SK-N-SH treated with all-trans-retinoic acid at 6 μM for 48 hours (cell line): ENCODE measurements at regions not wholly inside any gene's neighbourhood (a gene's known extent, or its start where the extent isn't known, plus 50 kb on each side); places are given as distances from the start of the nearest gene placed in this dataset.
"Not testable (repeated sequence)": the region's sequence is repeated elsewhere in the genome, so short reads cannot be mapped to it uniquely, and the experiment has no call there.

Experiments used
- ATAC-seq: fragments of 200-7000 bp; cut with Tn5 transposase; 3 replicates; pipeline ENCODE4 v1.9.1; 2020; ENCODE audit warnings: mild to moderate bottlenecking, moderate library complexity
- BACH2 ChIP-seq: fragments of 250-450 bp; sonication (Bioruptor Pico); IDR thresholded peaks from 2 replicates; pipeline ENCODE4 v1.9.0; 2021; ENCODE audit warnings: mild to moderate bottlenecking, borderline replicate concordance
- CREB5 ChIP-seq: fragments of 250-450 bp; sonication (Bioruptor Pico); IDR thresholded peaks from 2 replicates; pipeline ENCODE4 v1.5.1; 2020; ENCODE audit warnings: low read depth, mild to moderate bottlenecking, moderate library complexity
- CSDC2 ChIP-seq: fragments of 250-450 bp; sonication (Bioruptor Pico); IDR thresholded peaks from 2 replicates; pipeline ENCODE4 v1.5.0; 2020; ENCODE audit warnings: mild to moderate bottlenecking, moderate library complexity
- ESRRG ChIP-seq: fragments of 250-450 bp; sonication (Bioruptor Pico); IDR thresholded peaks from 2 replicates; pipeline ENCODE4 v1.6.1; 2021; ENCODE audit warnings: mild to moderate bottlenecking
- GLIS3 ChIP-seq: fragments of 250-450 bp; sonication (Bioruptor Pico); IDR thresholded peaks from 2 replicates; pipeline ENCODE4 v1.5.0; 2020; ENCODE audit warnings: mild to moderate bottlenecking, moderate library complexity
- ISL1 ChIP-seq: fragments of 250-450 bp; sonication (Bioruptor Pico); IDR thresholded peaks from 2 replicates; pipeline ENCODE4 v2.1.2; 2022; ENCODE audit warnings: mild to moderate bottlenecking, moderate library complexity
- OSR1 ChIP-seq: fragments of 250-450 bp; sonication (Bioruptor Pico); IDR thresholded peaks from 2 replicates; pipeline ENCODE4 v1.8.0; 2022; ENCODE audit warnings: moderate library complexity, mild to moderate bottlenecking, inconsistent platforms
- PATZ1 ChIP-seq: fragments of 250-450 bp; sonication (Bioruptor Pico); IDR thresholded peaks from 2 replicates; pipeline ENCODE4 v1.8.0; 2020; ENCODE audit warnings: mild to moderate bottlenecking, moderate library complexity, borderline replicate concordance
- POU6F1 ChIP-seq: fragments of 250-450 bp; sonication (Bioruptor Pico); IDR thresholded peaks from 2 replicates; pipeline ENCODE4 v1.8.0; 2021; ENCODE audit warnings: low read depth, mild to moderate bottlenecking, moderate library complexity, borderline replicate concordance
- PPARA ChIP-seq: fragments of 250-450 bp; sonication (Bioruptor Pico); IDR thresholded peaks from 2 replicates; pipeline ENCODE4 v1.5.0; 2020; ENCODE audit warnings: mild to moderate bottlenecking, borderline replicate concordance
- RARB ChIP-seq: fragments of 250-450 bp; sonication (Bioruptor Pico); IDR thresholded peaks from 2 replicates; pipeline ENCODE4 v1.8.0; 2021; ENCODE audit warnings: mild to moderate bottlenecking, moderate library complexity
- SNAI2 ChIP-seq: fragments of 250-450 bp; sonication (Bioruptor Pico); IDR thresholded peaks from 2 replicates; pipeline ENCODE4 v1.5.0; 2020; ENCODE audit warnings: mild to moderate bottlenecking, moderate library complexity
- TCF4 ChIP-seq: fragments of 250-450 bp; sonication (Bioruptor Pico); IDR thresholded peaks from 2 replicates; pipeline ENCODE4 v1.8.0; 2021; ENCODE audit warnings: mild to moderate bottlenecking, moderate library complexity, borderline replicate concordance
- TOX ChIP-seq: fragments of 250-450 bp; sonication (Bioruptor Pico); IDR thresholded peaks from 2 replicates; pipeline ENCODE4 v1.8.0; 2021; ENCODE audit warnings: mild to moderate bottlenecking, moderate library complexity, borderline replicate concordance
- ZC3H10 ChIP-seq: fragments of 250-450 bp; sonication (Bioruptor Pico); IDR thresholded peaks from 2 replicates; pipeline ENCODE4 v1.5.1; 2021; ENCODE audit warnings: mild to moderate bottlenecking, moderate library complexity
- ZFP3 ChIP-seq: fragments of 250-450 bp; sonication (Bioruptor Pico); IDR thresholded peaks from 2 replicates; pipeline ENCODE4 v1.5.0; 2020; ENCODE audit warnings: mild to moderate bottlenecking, moderate library complexity
- ZFP30 ChIP-seq: fragments of 450-650 bp; formaldehyde crosslinking; IDR thresholded peaks from 2 replicates; pipeline ENCODE4 v1.5.0; 2022; ENCODE audit warnings: mild to moderate bottlenecking, moderate library complexity
- ZNF565 ChIP-seq: fragments of 450-650 bp; formaldehyde crosslinking; conservative IDR thresholded peaks from 2 replicates; pipeline ENCODE4 v1.5.0; 2020; ENCODE audit warnings: low read depth, mild to moderate bottlenecking, moderate library complexity
- ZNF70 ChIP-seq: fragments of 450-650 bp; formaldehyde crosslinking; IDR thresholded peaks from 2 replicates; pipeline ENCODE4 v1.5.0; 2020; ENCODE audit warnings: mild to moderate bottlenecking, moderate library complexity
- ZNF8 ChIP-seq: fragments of 450-650 bp; formaldehyde crosslinking; IDR thresholded peaks from 2 replicates; pipeline ENCODE4 v1.5.0; 2020; ENCODE audit warnings: mild to moderate bottlenecking, moderate library complexity
- TF ChIP-seq, protein P1 (sequence below): fragments of 250-450 bp; sonication (Bioruptor Pico); IDR thresholded peaks from 2 replicates; pipeline ENCODE4 v1.5.0; 2020; ENCODE audit warnings: mild to moderate bottlenecking, moderate library complexity
- TF ChIP-seq, protein P2 (sequence below): fragments of 250-450 bp; sonication (Bioruptor Pico); IDR thresholded peaks from 2 replicates; pipeline ENCODE4 v1.5.1; 2021; ENCODE audit warnings: mild to moderate bottlenecking, moderate library complexity

GRCh38 chr4:188387179-188387791 is 248.0 kb downstream of the TRIML1 start (continued):
- TF ChIP-seq ISL1 (CRISPR knock-in tag), result no peak
- no peak for TF ChIP-seq SNAI2 (CRISPR knock-in tag)
- no peak for TF ChIP-seq ZNF565 (CRISPR knock-in tag)
- TF ChIP-seq, all 23 proteins: peak for 0

GRCh38 chr4:188391349-188391748 is 252.1 kb downstream of the TRIML1 start:
- ATAC-seq, result not testable (repeated sequence)

GRCh38 chr4:188396037-188396436 is 256.8 kb downstream of the TRIML1 start:
- no peak for TF ChIP-seq TOX (CRISPR knock-in tag)
- TF ChIP-seq CREB5 (CRISPR knock-in tag), result no peak
- no peak for TF ChIP-seq ZNF565 (CRISPR knock-in tag)
- no peak for TF ChIP-seq ISL1 (CRISPR knock-in tag)
- no peak for TF ChIP-seq POU6F1 (CRISPR knock-in tag)
- TF ChIP-seq, protein P1, sequence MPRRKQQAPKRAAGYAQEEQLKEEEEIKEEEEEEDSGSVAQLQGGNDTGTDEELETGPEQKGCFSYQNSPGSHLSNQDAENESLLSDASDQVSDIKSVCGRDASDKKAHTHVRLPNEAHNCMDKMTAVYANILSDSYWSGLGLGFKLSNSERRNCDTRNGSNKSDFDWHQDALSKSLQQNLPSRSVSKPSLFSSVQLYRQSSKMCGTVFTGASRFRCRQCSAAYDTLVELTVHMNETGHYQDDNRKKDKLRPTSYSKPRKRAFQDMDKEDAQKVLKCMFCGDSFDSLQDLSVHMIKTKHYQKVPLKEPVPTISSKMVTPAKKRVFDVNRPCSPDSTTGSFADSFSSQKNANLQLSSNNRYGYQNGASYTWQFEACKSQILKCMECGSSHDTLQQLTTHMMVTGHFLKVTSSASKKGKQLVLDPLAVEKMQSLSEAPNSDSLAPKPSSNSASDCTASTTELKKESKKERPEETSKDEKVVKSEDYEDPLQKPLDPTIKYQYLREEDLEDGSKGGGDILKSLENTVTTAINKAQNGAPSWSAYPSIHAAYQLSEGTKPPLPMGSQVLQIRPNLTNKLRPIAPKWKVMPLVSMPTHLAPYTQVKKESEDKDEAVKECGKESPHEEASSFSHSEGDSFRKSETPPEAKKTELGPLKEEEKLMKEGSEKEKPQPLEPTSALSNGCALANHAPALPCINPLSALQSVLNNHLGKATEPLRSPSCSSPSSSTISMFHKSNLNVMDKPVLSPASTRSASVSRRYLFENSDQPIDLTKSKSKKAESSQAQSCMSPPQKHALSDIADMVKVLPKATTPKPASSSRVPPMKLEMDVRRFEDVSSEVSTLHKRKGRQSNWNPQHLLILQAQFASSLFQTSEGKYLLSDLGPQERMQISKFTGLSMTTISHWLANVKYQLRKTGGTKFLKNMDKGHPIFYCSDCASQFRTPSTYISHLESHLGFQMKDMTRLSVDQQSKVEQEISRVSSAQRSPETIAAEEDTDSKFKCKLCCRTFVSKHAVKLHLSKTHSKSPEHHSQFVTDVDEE (CRISPR knock-in tag), result no peak
- no peak for TF ChIP-seq ESRRG (CRISPR knock-in tag)
- no peak for TF ChIP-seq CSDC2
- TF ChIP-seq TCF4 (CRISPR knock-in tag), result no peak
- no peak for TF ChIP-seq RARB
- no peak for TF ChIP-seq ZC3H10 (CRISPR knock-in tag)
- TF ChIP-seq PATZ1 (CRISPR knock-in tag), result no peak
- TF ChIP-seq GLIS3 (CRISPR knock-in tag), result no peak
- no peak for TF ChIP-seq PPARA (CRISPR knock-in tag)
- TF ChIP-seq ZFP3, result no peak
- TF ChIP-seq ZFP30 (CRISPR knock-in tag), result no peak
- no peak for ATAC-seq

GRCh38 chr4:188399834-188400233 is 260.6 kb downstream of the TRIML1 start:
- TF ChIP-seq ESRRG (CRISPR knock-in tag) (no peak), OSR1 (no peak), ZNF70 (CRISPR knock-in tag) (no peak), ISL1 (CRISPR knock-in tag) (no peak), ZNF8 (CRISPR knock-in tag) (no peak), RARB (no peak)
- no peak for ATAC-seq

GRCh38 chr4:188400451-188400850 is 261.2 kb downstream of the TRIML1 start:
- no peak for ATAC-seq
- TF ChIP-seq SNAI2 (CRISPR knock-in tag) (no peak), ESRRG (CRISPR knock-in tag) (no peak), GLIS3 (CRISPR knock-in tag) (no peak), POU6F1 (CRISPR knock-in tag) (no peak), CREB5 (CRISPR knock-in tag) (no peak), CSDC2 (no peak), BACH2 (CRISPR knock-in tag) (no peak)
- TF ChIP-seq, protein P2, sequence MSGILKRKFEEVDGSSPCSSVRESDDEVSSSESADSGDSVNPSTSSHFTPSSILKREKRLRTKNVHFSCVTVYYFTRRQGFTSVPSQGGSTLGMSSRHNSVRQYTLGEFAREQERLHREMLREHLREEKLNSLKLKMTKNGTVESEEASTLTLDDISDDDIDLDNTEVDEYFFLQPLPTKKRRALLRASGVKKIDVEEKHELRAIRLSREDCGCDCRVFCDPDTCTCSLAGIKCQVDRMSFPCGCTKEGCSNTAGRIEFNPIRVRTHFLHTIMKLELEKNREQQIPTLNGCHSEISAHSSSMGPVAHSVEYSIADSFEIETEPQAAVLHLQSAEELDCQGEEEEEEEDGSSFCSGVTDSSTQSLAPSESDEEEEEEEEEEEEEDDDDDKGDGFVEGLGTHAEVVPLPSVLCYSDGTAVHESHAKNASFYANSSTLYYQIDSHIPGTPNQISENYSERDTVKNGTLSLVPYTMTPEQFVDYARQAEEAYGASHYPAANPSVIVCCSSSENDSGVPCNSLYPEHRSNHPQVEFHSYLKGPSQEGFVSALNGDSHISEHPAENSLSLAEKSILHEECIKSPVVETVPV (CRISPR knock-in tag), result no peak
